ENCODE measurements at regions not wholly inside any gene's neighbourhood (a gene's known extent, or its start where the extent isn't known, plus 50 kb on each side); places are given as distances from the start of the nearest gene placed in this dataset.

- TF ChIP-seq POLR2A (IDR thresholded peaks at IDR 0.05) (no peak), CTCF (IDR thresholded peaks at IDR 0.05) (no peak)
These were observed 775.6 kb downstream of the ROBO2 start for GRCh38 chr3:77815467-77815866.

All from adrenal gland (tissue), 5 donors.